CD1c-positive myeloid dendritic cell (primary cell): ENCODE measurements at regions not wholly inside any gene's neighbourhood (a gene's known extent, or its start where the extent isn't known, plus 50 kb on each side); places are given as distances from the start of the nearest gene placed in this dataset.

ENCODE experiments used
- DNase-seq: peaks from one replicate; pipeline ENCODE4 v3.0.0-alpha.2; 2016; ENCODE audit errors: extremely low spot score

DNA sequence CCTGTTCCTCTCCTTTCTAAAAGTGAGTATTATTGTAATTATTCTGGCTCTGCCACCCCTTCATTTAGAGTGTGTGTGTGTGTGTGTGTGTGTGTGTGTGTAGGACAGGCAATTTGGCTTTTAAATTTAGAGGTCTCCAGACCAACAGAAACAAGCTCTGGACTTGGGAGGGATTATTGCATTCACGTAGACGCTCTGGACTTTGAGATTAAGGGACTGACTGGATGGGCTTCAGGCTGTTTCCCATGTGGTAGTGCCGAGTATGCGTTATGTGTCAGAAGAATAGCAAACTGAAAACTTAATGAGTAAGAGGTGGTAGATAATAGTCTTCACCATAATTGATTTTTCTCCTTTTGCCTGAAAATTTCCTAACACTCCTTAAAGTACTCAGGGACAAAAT is 281.9 kb downstream of the USP25 start:
- no peak for DNase-seq

- no peak for DNase-seq
Observed at GRCh38 chr21:16013570-16013969, 283.8 kb downstream of the USP25 start.

- DNase-seq, result no peak
Observed at GRCh38 chr21:16020878-16021277, 291.1 kb downstream of the USP25 start.

GRCh38 chr21:16022116-16022515 is 292.3 kb downstream of the USP25 start:
- DNase-seq, result no peak

- no peak for DNase-seq
Observed at GRCh38 chr21:16022921-16023320, 293.1 kb downstream of the USP25 start.

DNA sequence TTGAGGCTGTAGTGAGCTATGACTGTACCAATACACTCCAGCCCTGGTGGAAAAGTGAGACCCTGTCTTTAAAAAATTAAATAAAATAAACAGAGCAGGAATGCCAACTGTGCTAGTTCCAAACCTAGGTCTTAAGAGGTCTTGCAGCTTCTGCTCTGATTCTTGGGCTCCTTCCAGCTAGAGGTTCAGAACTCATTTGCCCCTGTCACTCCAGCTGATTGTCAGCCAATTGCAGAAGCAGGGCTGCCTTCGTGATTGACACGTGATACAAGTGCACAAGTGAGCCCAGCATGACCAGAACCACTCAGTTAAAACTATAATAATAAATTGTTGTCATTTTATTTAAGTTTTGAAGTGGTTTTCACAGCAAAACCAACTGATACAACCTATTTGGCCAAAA is 298.4 kb downstream of the USP25 start:
- no peak for DNase-seq

DNA sequence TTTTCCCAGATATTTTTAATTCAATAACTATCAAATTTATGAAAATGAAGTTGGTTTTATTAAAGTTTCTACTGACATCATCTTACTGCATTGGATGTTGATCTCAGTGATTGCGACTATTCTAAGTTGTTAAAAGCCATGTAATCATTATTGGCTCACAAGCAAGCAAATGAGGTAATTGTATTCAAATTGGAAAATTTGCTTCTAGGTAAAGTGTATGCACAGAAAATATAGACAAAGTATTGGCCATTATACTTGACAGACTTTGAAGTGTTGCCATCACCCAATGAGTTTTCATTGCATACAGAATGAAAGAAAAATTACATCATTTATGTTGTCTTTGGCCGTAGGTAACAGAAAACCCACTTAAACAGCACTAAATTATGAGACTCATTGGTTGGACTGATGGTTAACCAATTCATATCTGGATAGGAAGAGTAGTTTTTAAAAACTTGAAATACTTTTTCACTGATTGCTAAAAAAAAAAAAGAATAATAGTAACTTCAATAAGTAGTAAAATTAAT is 299.2 kb downstream of the USP25 start:
- no peak for DNase-seq

GRCh38 chr21:16033193-16033592 is 303.4 kb downstream of the USP25 start:
- no peak for DNase-seq

- DNase-seq, result no peak
Observed at GRCh38 chr21:16034446-16035190, 304.8 kb downstream of the USP25 start.

GRCh38 chr21:16037421-16037955 is 307.7 kb downstream of the USP25 start:
- no peak for DNase-seq

DNA sequence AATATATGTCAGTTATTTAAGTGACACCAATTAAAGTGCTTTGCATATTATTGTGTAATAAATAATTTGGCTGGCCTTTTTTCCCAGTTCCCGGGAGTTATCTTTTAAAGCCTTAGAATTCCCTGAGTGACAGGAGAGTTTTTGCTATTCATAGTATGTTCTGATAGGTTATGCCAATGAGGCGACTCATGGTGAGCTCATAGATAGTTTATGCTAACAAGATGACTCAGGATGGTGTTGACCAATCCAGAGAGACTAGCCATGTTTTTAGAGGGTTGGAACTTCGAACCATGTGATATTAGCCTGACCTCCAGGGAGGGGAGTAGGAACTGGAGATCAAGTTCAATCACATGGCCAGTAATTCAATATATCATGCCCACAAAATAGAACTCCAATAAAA is 310.8 kb downstream of the USP25 start:
- DNase-seq, result no peak

GRCh38 chr21:16044676-16045075 is 314.9 kb downstream of the USP25 start:
- DNase-seq, result no peak

DNA sequence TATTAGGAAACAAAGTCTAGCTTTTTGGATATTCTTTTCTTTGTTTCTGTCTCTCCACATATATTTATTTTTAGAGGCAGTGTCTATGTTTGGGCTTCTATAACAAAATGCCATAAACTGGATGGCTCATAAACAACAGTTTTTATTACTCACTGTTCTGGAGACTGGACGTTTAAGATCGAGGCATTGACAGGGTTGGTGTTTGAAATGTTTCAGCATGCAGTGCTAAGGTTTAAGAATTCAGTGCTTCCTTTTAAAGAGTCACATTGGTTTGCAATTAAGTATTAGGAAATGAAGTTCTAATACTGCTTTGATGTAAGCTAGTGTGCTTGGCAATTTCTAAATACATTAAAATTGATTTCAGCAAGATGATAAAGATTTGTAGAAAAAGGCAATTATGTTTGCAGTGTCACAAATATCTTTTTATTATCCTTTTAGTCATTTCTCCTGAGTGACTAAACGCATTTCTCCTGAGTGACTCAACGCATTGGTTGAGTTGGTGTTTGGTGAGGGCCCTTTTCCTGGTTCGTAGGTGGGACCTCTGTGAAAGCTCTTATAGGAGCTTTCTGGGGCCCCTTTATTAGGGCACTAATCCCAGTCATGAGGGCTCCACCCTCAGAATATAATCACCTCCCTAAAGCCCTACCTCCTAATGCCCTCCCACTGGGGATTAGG is 317.0 kb downstream of the USP25 start:
- no peak for DNase-seq

DNA sequence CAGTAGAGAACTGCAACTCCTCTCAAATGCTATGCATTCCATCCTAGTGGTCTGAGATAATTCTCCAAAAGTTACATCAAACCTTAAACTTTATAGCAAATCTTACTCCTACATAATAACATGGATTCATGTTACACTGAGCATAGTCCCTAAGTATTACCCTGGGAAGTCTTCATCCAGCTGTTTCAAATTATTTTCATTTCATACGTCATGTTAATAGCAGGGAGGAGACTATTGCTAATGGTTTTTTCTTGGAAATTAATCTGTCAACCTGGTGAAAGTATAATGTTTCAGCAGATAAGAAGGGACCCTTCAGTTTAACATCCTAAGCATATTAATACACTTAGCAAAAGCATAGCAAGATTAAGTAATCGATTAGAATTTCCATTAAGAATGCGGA is 318.1 kb downstream of the USP25 start:
- DNase-seq, result no peak

DNA sequence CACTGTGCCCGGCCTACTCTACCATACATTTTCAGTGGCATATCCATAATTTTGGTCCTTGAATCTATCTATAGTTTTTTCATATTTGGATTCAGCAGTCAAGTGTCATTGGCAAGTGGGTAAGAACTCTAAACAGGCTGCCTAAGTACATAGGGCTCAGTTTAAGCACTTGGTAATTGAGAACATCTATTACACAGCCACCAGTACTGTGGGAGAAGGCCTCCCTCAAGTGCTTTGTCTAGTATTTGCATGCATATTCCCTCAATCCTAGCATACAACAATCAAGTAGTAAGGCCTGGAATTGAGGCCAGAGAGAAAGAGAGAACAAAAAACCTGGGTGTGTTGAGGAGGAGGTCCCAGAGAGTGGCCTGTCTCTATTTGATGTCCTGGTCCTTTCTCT is 325.2 kb downstream of the USP25 start:
- no peak for DNase-seq

- no peak for DNase-seq
Observed at GRCh38 chr21:16058896-16059295, 329.1 kb downstream of the USP25 start.

DNA sequence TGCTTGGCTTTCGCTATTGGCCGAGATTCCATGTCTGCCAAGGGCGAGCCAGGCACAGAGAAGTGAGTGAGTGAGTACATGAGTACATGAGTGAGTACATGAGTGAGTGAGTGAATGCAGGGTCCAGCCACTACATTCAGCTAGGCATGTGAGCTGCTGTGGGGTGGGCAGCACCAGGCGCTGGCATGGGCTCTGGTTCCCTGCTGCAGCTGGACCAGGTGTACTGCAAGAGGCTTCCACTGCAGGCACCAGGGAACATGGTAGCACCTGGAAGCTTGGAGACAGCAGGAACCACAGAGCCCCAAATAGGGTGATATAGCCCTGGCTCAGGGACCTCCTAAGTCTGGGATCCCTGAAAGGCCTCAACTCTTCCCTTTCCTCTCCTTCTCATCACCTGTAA is 330.2 kb downstream of the USP25 start:
- no peak for DNase-seq

GRCh38 chr21:16061194-16061593 is 331.4 kb downstream of the USP25 start:
- DNase-seq, result no peak

- no peak for DNase-seq
Observed at GRCh38 chr21:16069178-16070112, 339.7 kb downstream of the USP25 start.

GRCh38 chr21:16070207-16070651 is 340.4 kb downstream of the USP25 start:
- no peak for DNase-seq

GRCh38 chr21:16071092-16071491 is 341.3 kb downstream of the USP25 start:
- DNase-seq, result no peak

DNA sequence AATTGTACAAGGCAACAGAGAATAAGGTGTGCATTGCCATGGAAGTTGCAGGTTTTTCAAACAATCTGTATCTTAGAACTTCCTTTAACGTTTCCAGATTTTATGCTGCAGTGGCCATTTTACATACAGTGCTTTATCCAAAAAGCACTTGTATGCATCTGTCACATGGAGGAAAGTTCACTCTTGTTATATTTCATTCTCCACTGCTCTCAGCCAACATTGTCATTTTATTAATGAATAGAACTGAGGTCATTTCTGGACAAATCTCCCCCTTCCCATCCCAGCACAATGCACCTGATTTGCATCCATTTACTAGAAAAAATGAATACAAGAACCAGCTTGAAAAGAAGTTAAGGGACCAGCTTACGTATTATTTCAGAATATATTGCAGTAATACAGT is 342.0 kb downstream of the USP25 start:
- DNase-seq, result no peak
